Middle frontal gyrus (tissue), 1 donor: ENCODE measurements at regions not wholly inside any gene's neighbourhood (a gene's known extent, or its start where the extent isn't known, plus 50 kb on each side); places are given as distances from the start of the nearest gene placed in this dataset.

Experiments
- DNase-seq: peaks from one replicate; pipeline ENCODE4 v3.0.0-alpha.2; 2015; ENCODE audit warnings: low spot score; ENCODE audit errors: extremely low spot score

DNA sequence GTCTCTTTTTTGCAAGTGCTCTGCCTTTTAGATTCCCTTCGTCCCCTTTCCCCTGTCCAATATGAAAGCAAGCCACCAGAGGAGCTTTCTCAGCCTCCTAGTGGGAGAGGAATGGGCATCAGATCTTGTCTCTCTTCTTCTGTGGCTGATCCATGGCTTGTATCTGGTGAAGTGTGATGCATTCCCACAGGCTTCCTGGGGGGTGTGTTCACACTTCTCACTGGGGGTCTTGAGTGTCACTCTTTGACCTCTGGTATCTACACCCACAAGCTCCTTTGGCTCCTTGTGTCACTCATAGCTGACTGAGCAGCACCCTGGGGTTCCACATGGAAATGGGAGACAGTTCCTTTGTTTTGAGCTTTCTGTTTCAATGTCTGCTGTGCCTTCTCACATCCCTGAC is 411.5 kb downstream of the GADD45G start:
- no peak for DNase-seq

GRCh38 chr9:90017679-90018078 is 412.9 kb downstream of the GADD45G start:
- no peak for DNase-seq

- DNase-seq = no peak
Measured at GRCh38 chr9:90018688-90019087, 413.9 kb downstream of the GADD45G start.

DNA sequence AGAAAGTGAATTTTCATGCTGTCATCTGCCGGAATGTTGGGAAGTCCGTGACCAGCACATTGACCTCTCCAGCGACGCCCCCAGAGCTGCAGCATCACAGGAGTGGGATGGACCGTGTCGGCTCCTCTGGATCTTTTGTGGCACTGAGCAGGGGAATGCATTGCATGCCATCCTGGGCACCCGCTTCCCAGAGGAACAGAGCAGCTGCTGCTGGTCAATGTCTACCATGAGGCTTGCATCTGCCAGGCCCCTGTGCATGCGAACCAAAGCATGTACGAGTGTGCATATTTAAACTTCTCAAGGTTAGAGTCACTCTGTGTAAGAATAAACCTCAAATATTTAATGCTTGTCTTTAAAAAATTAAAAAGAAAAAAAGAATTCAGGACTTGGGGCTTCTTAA is 414.8 kb downstream of the GADD45G start:
- DNase-seq = no peak

DNA sequence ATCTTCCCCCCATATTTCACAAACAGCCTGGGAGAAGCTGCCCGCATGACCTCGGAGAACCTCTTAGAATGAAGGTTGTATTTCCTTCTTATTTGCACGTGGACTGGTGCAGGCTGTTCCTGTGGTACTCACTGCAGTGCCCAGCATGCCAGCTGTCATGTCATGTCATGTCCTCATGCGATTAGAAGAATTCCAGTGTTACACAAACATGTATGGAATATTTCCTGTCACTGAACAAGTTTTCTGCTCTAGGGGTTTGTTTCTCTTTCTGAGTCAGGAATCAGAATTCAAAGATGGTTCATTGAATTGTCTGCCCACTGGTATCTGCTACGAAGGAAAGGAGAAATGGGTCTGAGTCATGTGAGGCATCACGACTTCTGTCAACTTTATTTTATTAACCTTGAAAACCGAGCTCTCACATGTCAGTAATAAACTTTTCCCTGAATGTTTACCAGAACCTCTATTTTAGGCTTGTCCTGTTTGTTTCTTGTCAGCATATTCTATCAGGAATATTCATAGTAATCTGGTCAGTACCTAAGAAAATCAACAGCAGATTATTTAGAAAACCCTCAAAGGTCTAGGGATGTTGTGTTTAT is 415.6 kb downstream of the GADD45G start:
- no peak for DNase-seq

GRCh38 chr9:90021216-90021906 is 416.5 kb downstream of the GADD45G start:
- no peak for DNase-seq

DNA sequence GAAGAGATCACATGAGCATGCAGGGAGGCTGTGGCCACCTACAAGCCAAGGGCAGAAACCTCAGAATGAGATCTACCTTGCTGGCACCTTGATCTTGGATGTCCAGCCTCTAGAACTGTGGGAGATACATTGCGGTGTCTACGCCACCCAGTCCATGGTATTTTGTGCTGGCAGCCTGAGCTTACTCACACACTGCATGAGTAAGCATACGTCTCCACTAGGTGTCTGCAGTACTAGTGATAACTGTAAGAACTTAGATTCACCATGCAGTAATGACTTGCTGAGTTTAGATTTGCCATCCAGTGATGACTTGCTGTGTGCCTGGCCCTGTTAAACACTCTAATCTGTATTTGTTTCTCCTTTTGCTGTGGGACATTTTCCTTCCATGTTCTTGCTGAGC is 417.7 kb downstream of the GADD45G start:
- no peak for DNase-seq

DNA sequence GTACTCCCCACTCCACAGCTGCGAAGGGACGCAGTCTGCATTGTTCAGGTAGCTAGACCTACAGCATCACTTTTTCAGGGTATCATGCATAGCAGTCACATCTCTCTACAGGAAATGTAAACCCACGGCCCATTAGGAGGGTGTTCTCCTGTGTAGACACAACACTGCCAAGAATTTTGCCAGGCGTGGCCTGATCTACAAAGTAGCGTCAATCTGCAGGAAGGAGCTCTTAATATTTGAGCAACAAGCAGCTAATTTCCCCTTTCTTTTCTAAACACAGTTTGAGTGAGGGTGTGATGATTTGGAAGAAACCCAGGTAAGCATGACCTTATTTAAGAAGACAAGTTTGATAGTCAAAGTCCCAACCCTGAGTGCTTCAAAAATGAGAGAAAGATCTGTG is 419.0 kb downstream of the GADD45G start:
- DNase-seq = no peak

- DNase-seq = no peak
Measured at GRCh38 chr9:90024409-90024808, 419.6 kb downstream of the GADD45G start.

DNA sequence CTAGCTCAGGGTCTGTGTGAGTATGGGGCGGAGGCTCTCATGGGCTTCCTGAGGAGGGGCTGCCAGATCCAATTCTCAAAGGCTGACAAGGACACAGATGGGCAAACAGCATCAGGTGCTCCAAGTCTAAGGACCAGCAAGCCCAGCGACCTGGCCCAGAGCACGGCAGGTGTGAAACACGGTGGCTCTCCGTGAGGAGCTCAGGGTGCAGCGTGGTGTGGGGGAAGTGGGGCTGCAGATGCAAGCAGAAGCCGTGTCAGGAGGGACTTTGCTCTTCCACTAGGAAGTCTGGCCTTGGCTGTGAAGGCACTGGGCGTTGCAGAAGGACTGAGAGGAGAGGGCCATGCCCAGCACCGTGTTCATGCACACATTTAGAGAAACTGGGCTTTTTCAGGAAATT is 420.0 kb downstream of the GADD45G start:
- DNase-seq = no peak

DNA sequence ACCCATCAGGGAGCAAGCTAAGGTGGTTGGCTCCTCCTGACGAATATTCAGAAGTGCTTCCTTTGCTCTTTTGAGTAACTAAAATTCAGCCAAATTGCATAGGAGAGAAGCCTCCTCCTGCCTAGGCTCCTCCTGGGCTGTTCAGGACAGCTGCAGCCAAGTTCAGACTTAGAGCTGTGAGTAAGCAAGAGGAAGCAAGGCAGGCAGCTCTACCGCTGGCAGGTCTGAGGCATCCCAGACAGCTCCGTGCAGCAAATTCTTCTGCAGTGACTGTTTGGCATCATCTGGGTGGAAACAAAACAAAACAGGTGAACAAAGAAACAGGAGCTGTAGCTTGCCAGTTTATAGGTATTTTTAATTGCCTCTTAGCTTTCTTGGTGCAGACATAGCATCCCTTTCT is 421.0 kb downstream of the GADD45G start:
- no peak for DNase-seq

DNA sequence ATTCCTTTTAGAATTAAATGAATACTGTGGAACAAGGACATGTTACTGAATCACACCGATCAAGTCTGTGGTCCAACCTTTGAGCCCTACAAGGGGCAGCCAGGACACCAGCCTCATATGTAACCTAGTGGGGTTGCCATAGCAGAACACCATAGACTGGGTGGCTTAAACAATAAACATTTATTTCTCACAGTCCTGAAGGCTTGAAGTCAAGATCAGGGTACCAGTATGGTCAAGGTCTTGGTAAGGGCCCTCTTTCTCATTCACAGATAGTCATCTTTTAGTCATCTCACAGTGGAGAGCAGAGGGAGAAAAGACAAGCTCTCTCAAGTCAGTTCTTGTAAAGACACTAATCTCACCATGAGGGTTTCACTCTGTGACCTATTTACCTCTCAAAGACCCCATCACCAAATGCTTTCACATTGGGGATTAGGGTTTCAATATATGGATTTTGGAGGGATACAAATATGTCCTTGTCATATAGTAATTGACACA is 422.5 kb downstream of the GADD45G start:
- no peak for DNase-seq

DNA sequence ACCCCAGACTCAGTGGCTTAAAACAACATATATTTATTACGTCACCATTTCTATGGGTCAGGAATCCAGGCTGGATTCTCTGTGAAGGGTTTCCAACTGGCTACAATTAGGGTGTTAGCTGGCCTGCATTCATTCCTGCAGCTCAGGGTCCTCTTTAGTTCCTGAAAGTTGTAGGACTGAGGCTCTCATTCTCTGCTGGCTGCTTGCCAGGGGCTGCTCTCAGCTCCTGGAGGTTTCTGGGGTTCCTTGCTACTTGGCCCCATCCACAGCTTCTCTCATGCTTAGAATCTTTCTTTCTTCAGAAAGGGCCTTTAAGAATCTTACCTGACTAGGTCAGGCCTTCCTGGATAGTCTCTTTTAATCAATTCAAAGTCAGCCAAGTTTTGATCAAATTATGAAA is 424.6 kb downstream of the GADD45G start:
- no peak for DNase-seq

- no peak for DNase-seq
Measured at GRCh38 chr9:90029996-90030395, 425.2 kb downstream of the GADD45G start.

- DNase-seq = no peak
Measured at GRCh38 chr9:90032296-90033027, 427.6 kb downstream of the GADD45G start.

DNA sequence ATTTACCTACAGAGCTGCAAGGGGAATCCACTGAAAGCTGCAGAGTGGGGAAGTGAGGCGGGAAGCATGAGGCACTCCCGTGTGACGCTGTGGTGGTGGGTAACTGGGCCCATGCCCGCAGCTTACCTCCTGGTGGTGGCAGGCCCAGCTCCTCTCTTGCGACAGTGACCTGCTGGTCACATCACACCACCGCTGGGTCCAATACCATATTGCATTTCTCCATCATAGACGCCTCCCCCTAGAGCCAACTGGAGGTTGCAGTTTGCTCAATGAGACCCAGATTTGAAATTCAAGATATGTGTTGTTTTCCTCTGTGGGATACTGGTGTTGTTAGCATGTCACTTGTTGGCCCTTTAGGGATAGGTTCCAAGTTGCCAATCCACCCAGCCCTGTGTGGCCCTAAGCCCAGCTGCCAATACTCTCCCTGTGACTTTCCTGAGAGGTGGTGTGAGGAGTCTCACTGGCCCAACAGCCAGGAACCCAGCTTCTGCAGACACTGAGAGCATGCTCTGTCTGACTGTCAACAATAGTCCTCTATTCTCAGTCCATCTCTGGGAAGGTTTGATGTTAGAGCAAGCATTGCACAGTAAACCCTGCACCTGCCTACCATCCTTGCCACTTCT is 428.3 kb downstream of the GADD45G start:
- DNase-seq = no peak

GRCh38 chr9:90034071-90034470 is 429.3 kb downstream of the GADD45G start:
- no peak for DNase-seq

DNA sequence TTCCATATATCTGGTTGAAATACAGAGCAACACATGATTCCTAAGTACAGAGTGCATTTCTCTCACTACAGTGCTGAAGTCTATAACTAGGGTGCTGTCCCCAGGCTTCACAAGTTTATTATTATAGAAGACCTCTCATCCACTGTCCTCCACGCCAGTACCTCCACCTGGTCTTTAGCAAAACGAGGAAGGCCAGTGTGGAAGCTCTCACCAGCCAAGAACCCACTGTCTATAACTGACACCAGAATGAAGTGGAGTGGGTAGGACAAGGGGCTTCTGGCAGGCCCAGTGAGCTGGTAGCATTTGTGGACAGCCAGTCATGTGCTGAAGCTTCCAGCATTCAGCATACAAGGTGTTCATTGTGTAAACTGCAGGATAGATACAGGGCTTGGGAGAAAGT is 430.7 kb downstream of the GADD45G start:
- no peak for DNase-seq

DNA sequence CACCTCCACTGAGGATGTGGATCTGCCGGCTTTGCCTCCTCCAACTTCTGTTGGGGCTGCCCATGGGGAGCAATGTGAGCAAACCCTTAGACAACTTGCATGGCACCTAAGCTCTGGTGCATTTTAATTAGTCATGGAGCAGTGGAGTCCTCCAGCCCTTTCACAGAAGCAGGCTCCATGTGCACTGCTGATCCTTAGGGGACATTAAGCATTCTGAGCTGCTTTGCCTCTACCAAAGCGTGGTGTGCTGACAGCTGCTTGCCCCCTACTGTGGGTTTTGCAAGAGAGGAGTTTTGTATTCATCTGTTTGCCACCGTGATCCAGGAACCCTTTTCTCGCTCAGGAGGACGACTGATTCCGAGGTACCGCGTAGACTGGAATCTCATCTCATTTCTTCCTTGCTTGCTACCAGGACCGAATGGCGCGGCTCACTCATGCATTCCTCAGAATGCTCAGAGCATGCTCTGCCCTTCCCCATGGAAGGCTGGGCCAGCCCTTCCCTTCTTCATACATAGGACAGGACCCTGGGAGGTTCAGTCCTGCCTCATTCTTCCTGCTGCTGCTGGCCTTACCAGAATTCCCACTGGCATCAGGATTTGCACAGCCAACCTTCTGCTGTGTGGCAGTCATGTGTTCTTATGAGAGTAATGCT is 432.5 kb downstream of the GADD45G start:
- no peak for DNase-seq

- DNase-seq = no peak
Measured at GRCh38 chr9:90038763-90039162, 434.0 kb downstream of the GADD45G start.

DNA sequence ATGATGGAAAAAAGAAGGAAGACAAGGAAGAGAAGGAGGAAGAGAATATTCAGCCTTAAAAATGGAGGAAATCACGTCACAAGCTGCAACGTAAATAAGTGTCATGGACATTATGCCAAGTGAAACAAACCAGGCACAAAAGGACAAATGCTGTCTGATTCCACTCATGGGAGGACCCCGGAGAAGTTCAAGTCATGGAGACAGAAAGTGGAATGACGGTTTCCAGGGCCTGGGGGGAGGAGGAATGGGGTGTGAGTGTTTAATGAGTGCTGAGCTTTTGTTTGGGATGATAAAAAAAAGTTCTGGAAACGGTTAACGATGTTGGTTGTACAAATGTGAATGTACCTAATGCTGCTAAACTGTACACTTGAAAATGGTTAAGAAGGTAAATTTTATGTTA is 439.5 kb downstream of the GADD45G start:
- DNase-seq = no peak

DNA sequence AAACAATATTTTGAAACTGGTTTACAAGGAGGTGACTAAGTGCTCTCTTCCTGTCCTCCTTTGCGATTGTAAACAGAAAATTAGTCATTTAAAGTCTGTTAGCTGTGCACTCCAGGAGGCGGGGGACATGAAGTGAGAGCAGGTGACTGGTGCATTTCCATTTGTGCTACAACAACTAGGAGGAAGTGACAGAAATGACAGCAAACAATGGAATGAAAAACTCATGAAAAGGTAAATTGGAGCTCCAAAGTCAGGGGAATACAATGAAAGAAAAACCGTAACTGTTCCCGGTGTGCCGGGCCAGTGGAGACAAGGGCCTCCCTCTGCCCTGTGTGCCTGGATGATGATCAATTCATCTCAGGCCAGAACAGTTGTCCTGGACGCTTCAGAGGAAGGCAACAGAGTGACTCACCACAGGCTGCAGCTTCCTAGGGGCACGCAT is 439.9 kb downstream of the GADD45G start:
- no peak for DNase-seq
